GM12872 (cell line): ENCODE measurements at regions not wholly inside any gene's neighbourhood (a gene's known extent, or its start where the extent isn't known, plus 50 kb on each side); places are given as distances from the start of the nearest gene placed in this dataset.

ENCODE experiments used
- TF ChIP-seq, protein P1 (sequence below): IDR thresholded peaks from 3 replicates; pipeline ENCODE4 v1.5.1; 2011; ENCODE audit warnings: low read depth, mild to moderate bottlenecking, low read length, moderate library complexity; ENCODE audit not compliant: insufficient read depth

DNA sequence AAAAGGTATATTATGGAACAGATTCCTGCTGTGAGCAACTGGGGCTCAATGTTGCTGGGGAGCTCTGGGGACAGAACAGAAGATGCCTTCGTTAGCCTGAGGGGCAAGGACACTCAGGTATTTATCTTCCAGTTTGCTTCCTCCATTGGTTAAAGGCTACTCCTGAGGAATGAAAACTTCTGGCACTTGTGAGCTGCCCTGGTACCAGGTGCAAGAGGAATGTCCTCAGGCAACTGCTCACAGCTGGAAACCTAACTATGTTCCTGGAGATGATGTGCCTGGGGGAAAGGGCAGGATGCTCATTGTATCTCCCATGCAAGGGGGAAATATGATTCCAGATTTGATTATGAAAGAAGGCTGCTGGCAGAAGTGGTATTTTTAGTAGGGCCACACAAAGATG, 54.0 kb upstream of the BBX start:
- TF ChIP-seq, protein P1, sequence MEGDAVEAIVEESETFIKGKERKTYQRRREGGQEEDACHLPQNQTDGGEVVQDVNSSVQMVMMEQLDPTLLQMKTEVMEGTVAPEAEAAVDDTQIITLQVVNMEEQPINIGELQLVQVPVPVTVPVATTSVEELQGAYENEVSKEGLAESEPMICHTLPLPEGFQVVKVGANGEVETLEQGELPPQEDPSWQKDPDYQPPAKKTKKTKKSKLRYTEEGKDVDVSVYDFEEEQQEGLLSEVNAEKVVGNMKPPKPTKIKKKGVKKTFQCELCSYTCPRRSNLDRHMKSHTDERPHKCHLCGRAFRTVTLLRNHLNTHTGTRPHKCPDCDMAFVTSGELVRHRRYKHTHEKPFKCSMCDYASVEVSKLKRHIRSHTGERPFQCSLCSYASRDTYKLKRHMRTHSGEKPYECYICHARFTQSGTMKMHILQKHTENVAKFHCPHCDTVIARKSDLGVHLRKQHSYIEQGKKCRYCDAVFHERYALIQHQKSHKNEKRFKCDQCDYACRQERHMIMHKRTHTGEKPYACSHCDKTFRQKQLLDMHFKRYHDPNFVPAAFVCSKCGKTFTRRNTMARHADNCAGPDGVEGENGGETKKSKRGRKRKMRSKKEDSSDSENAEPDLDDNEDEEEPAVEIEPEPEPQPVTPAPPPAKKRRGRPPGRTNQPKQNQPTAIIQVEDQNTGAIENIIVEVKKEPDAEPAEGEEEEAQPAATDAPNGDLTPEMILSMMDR: no peak
